ENCODE measurements at regions not wholly inside any gene's neighbourhood (a gene's known extent, or its start where the extent isn't known, plus 50 kb on each side); places are given as distances from the start of the nearest gene placed in this dataset.
"Not testable (repeated sequence)": the region's sequence is repeated elsewhere in the genome, so short reads cannot be mapped to it uniquely, and the experiment has no call there.

DNA sequence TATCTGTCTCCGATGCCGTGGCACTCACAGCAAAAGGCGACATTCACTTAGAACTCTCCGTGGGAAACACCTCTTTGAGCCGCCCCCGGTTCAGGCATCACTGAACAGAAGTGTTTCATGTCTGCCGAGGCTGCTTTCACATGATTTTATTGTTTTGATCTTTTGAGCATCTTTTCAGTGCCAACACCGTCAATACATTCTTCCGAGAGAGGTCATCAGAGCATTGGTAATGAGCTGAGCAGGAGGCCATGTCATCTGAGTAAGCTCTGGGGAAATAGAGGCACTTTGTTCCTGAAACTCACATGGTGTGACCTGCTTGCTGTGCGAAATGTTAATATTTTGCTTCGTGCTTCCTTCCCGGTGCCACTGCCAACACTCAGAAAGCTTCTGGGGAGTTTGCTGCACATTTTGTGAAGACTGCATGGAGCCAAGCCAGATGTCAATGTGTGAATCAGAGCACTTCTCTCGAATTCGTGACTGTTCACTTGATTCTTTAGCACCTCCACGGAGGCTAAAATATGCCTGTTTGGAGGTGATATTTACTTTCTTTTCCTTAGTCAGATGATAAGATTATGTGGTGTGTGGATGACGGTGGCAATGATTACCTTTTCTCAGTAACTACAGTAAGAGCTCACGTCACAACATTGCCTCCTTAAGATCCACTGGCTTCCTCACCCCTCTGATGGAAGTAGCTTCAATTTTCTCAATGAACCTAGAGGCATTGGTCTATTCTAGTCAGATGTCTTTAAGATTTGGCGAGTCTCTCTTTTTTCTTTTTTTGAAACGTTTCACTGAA, 222.3 kb upstream of the HS3ST1 start:
- Histone ChIP-seq H3K4me1 (no peaks in the 10 kb centered on the region), H3K4me3 (no peak overlapping the region), H3K27ac (no peak overlapping the region), H3K9me3 (no peaks in the 10 kb centered on the region), H3K36me3 (no peaks in the 10 kb centered on the region), H3K27me3 (no peaks in the 10 kb centered on the region)
- TF ChIP-seq EP300 (IDR thresholded peaks at IDR 0.05), result no peak
- TF ChIP-seq, protein P1, sequence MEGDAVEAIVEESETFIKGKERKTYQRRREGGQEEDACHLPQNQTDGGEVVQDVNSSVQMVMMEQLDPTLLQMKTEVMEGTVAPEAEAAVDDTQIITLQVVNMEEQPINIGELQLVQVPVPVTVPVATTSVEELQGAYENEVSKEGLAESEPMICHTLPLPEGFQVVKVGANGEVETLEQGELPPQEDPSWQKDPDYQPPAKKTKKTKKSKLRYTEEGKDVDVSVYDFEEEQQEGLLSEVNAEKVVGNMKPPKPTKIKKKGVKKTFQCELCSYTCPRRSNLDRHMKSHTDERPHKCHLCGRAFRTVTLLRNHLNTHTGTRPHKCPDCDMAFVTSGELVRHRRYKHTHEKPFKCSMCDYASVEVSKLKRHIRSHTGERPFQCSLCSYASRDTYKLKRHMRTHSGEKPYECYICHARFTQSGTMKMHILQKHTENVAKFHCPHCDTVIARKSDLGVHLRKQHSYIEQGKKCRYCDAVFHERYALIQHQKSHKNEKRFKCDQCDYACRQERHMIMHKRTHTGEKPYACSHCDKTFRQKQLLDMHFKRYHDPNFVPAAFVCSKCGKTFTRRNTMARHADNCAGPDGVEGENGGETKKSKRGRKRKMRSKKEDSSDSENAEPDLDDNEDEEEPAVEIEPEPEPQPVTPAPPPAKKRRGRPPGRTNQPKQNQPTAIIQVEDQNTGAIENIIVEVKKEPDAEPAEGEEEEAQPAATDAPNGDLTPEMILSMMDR (IDR thresholded peaks at IDR 0.05), result no peak
- TF ChIP-seq POLR2A (IDR thresholded peaks at IDR 0.05), result no peak
- TF ChIP-seq POLR2AphosphoS5 (IDR thresholded peaks at IDR 0.05), result no peak
- ATAC-seq (ENCODE audit: low FRiP score in 2 of 2) (no peak), DNase-seq (no peak)
- WGBS, 2 donors, result 46 to 72% methylated on average over 19 of the region's 19 CpGs

DNA sequence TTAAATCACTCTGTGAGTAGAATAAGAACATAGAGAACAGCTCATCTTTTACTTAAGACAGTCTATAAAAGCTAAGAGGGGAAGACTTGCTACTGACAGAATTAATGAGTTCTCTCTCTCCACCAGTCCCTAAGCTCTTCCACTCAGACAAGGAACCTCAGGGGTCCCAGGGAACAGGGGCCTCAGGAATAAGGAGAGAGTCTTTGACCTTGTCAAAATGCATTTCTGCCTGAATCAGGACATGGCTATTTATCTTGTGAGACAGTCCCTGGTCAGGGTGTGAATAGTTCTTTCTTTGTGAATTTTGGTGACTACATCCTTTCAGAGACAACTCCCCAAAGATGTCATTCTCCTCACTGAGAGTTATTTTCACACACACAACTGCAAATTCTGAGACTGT, 218.7 kb upstream of the HS3ST1 start:
- ATAC-seq (ENCODE audit: low FRiP score in 2 of 2) (no peak), DNase-seq (no peak)
- H3K27me3 ChIP-seq, result no peaks in the 10 kb centered on the region
- H3K36me3 ChIP-seq, result no peaks in the 10 kb centered on the region
- no peaks in the 10 kb centered on the region for H3K9me3 ChIP-seq
- no peaks in the 10 kb centered on the region for H3K4me1 ChIP-seq
- TF ChIP-seq POLR2A (IDR thresholded peaks at IDR 0.05) (no peak), EP300 (IDR thresholded peaks at IDR 0.05) (no peak), POLR2AphosphoS5 (IDR thresholded peaks at IDR 0.05) (no peak)
- TF ChIP-seq, protein P1 (IDR thresholded peaks at IDR 0.05), result no peak
- no peak overlapping the region for H3K27ac ChIP-seq
- no peak overlapping the region for H3K4me3 ChIP-seq

DNA sequence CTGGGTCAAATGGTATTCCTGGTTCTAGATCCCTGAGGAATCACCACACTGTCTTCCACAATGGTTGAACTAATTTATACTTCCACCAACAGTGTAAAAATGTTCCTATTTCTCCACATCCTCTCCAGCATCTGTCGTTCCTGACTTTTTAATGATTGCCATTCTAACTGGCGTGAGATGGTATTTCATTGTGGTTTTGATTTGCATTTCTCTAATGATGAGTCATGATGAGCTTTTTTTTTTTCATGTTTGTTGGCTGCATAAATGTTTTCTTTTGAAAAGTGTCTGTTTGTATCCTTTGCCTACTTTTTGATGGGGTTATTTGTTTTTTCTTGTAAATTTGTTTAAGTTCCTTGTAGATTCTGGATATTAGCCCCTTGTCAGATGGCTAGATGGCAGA, 214.4 kb upstream of the HS3ST1 start:
- DNase-seq; H3K9me3 ChIP-seq; H3K27me3 ChIP-seq; H3K4me1 ChIP-seq; H3K4me3 ChIP-seq; H3K27ac ChIP-seq; ATAC-seq (ENCODE audit: low FRiP score in 2 of 2); H3K36me3 ChIP-seq: not testable (repeated sequence)
- WGBS, 2 donors, result 79 to 82% methylated on average over 2 of the region's 2 CpGs

DNA sequence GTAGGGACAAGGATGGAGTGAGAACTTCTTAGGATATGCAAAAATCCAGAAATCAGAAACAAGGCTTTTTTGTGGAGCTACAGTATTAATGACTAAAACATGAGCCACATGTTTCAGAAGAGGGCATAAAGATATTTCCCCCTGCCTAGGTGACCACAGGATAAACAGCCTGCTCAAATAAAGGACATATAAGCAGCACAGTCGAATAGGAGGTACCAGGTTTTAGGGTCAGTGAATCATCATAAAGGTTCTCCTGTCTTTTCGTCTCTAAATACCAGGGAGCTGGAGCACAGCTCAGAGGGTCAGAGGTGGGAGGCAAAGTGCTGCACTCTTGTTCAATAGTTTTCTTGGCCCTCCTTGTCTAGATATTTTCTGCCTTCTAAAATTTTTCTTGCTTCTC, 211.9 kb upstream of the HS3ST1 start:
- ATAC-seq (ENCODE audit: low FRiP score in 2 of 2) (no peak), DNase-seq (no peak)
- Histone ChIP-seq H3K27ac (no peak overlapping the region), H3K4me3 (no peak overlapping the region), H3K4me1 (no peaks in the 10 kb centered on the region), H3K27me3 (no peaks in the 10 kb centered on the region), H3K36me3 (no peaks in the 10 kb centered on the region), H3K9me3 (peaks cover 0 to 7% (median 0%) of the 10 kb centered on the region in 4 donors)
- TF ChIP-seq EP300 (IDR thresholded peaks at IDR 0.05) (no peak), POLR2AphosphoS5 (IDR thresholded peaks at IDR 0.05) (no peak), POLR2A (IDR thresholded peaks at IDR 0.05) (no peak)
- TF ChIP-seq, protein P1 (IDR thresholded peaks at IDR 0.05), result no peak
- 81 to 83% methylated on average over 2 of the region's 2 CpGs for WGBS, 2 donors

DNA sequence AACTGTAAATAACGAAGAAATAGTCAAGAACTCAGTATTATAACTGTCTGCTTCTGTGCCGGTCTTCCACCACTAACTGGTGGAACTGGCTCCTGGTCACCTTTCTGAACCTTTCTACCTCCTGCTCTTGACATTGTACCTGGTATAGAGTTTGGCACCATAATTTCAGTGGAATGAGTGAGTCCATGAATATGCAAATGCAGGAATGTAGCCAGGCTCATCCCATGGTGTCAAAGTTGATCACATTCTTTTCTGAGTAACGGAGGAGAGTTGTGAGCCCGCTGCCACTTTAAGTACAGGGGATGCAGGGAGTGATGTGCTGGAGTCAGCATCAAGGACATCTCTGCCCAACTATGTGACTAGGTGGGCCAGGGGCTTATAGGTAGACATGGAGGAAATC, 207.9 kb upstream of the HS3ST1 start:
- ATAC-seq (ENCODE audit: low FRiP score in 2 of 2) (no peak), DNase-seq (no peak)
- H3K27ac ChIP-seq, result no peak overlapping the region
- H3K27me3 ChIP-seq, result no peaks in the 10 kb centered on the region
- H3K9me3 ChIP-seq, result peaks cover 0 to 7% (median 0%) of the 10 kb centered on the region in 4 donors
- 70 to 95% methylated on average over 4 of the region's 4 CpGs for WGBS, 2 donors
- no peaks in the 10 kb centered on the region for H3K36me3 ChIP-seq
- TF ChIP-seq POLR2AphosphoS5 (IDR thresholded peaks at IDR 0.05), result no peak
- TF ChIP-seq POLR2A (IDR thresholded peaks at IDR 0.05), result no peak
- TF ChIP-seq, protein P1 (IDR thresholded peaks at IDR 0.05), result no peak
- TF ChIP-seq EP300 (IDR thresholded peaks at IDR 0.05), result no peak
- no peak overlapping the region for H3K4me3 ChIP-seq
- H3K4me1 ChIP-seq, result no peaks in the 10 kb centered on the region
